PC-3 (cell line): ENCODE measurements at regions not wholly inside any gene's neighbourhood (a gene's known extent, or its start where the extent isn't known, plus 50 kb on each side); places are given as distances from the start of the nearest gene placed in this dataset.

Experiments used
- ATAC-seq: fragments of 200-7000 bp; cut with Tn5 transposase; 2 replicates; pipeline ENCODE4 v1.9.1; 2020; ENCODE audit warnings: mild to moderate bottlenecking, moderate library complexity
- BruUV-seq: library from RNA; stranded (reverse); fragments of 400-500 nt; replicated peaks from 2 replicates; lab custom pipeline; 2021; lab: Mats Ljungman, UMichigan
- CTCF ChIA-PET: fragments of 300-600 bp; sonication (Branson Sonifier 250); formaldehyde crosslinking; loops from one replicate; lab custom pipeline; 2022; ENCODE audit warnings: antibody characterized with exemption; lab: Charles Lee
- POLR2A ChIA-PET: fragments of 300-600 bp; sonication (Branson Sonifier 250); formaldehyde crosslinking; loops from one replicate; lab custom pipeline; 2022; ENCODE audit warnings: antibody characterized with exemption; ENCODE audit not compliant: unreplicated experiment; lab: Charles Lee
- DNase-seq: peaks from one replicate; pipeline ENCODE4 v3.0.0-alpha.2; 2015
- H2AFZ ChIP-seq: fragments of 300-600 bp; sonication (generic); 2 replicates; pipeline ENCODE4 v1.6.0; 2016; ENCODE audit warnings: antibody characterized with exemption, low read length
- H3F3A ChIP-seq: fragments of 300-600 bp; sonication (generic); one replicate; pipeline ENCODE4 v1.6.0; 2017; ENCODE audit warnings: antibody characterized with exemption, low read length, control low read depth, mild to moderate bottlenecking; ENCODE audit not compliant: unreplicated experiment
- H3K27ac ChIP-seq: fragments of 300-600 bp; sonication (generic); 2 replicates; pipeline ENCODE4 v1.5.1; 2016; ENCODE audit warnings: mild to moderate bottlenecking, low read length
- H3K27me3 ChIP-seq: fragments of 300-600 bp; sonication (generic); 2 replicates; pipeline ENCODE4 v1.6.1; 2016; ENCODE audit warnings: low read length, mixed read lengths
- H3K36me3 ChIP-seq: fragments of 300-600 bp; sonication (generic); 2 replicates; pipeline ENCODE4 v1.6.1; 2016; ENCODE audit warnings: low read depth, mixed run types, low read length, mixed read lengths
- H3K4me1 ChIP-seq: fragments of 300-600 bp; sonication (generic); 2 replicates; pipeline ENCODE4 v1.5.1; 2016; ENCODE audit warnings: low read length; ENCODE audit not compliant: insufficient read depth
- H3K4me2 ChIP-seq: fragments of 300-600 bp; sonication (generic); 2 replicates; pipeline ENCODE4 v1.6.0; 2016; ENCODE audit warnings: low read length
- H3K4me3 ChIP-seq: fragments of 300-600 bp; sonication (generic); 2 replicates; pipeline ENCODE4 v1.5.1; 2016; ENCODE audit warnings: mild to moderate bottlenecking, low read length, mixed read lengths
- H3K79me2 ChIP-seq: fragments of 300-600 bp; sonication (generic); 2 replicates; pipeline ENCODE4 v1.6.1; 2017; ENCODE audit warnings: low read length, mixed read lengths
- H3K9ac ChIP-seq: fragments of 300-600 bp; sonication (generic); 2 replicates; pipeline ENCODE4 v1.6.0; 2016; ENCODE audit warnings: mild to moderate bottlenecking, low read length
- H3K9me2 ChIP-seq: fragments of 300-600 bp; sonication (generic); replicated peaks from 2 replicates; pipeline ENCODE4 v1.6.1; 2016; ENCODE audit warnings: mixed run types, low read length, mixed read lengths
- H3K9me3 ChIP-seq: fragments of 300-600 bp; sonication (generic); 2 replicates; pipeline ENCODE4 v1.6.1; 2016; ENCODE audit warnings: low read length, mixed read lengths
- H4K20me1 ChIP-seq: fragments of 300-600 bp; sonication (generic); 2 replicates; pipeline ENCODE4 v1.6.1; 2016; ENCODE audit warnings: low read length, mixed read lengths
- EZH2 ChIP-seq: fragments of 300-600 bp; sonication (generic); IDR thresholded peaks from one replicate; pipeline ENCODE4 v1.6.1; 2017; ENCODE audit warnings: antibody characterized with exemption, mild to moderate bottlenecking, low read length; ENCODE audit not compliant: unreplicated experiment
- EZH2phosphoT487 ChIP-seq: fragments of 300-600 bp; sonication (generic); IDR thresholded peaks from 2 replicates; pipeline ENCODE4 v1.6.1; 2018; ENCODE audit warnings: mild to moderate bottlenecking, antibody characterized with exemption, low read length, borderline replicate concordance
- intact Hi-C: fragments of 100-400 bp; cut with micrococcal nuclease; formaldehyde crosslinking; loops from 2 replicates; pipeline ENCODE4 v1.9.0; 2023
- TF ChIP-seq, protein P1 (sequence below): fragments of 300-600 bp; sonication (generic); conservative IDR thresholded peaks from 2 replicates; pipeline ENCODE4 v1.5.1; 2017; ENCODE audit warnings: antibody characterized with exemption, low read depth, mild to moderate bottlenecking, low read length

DNA sequence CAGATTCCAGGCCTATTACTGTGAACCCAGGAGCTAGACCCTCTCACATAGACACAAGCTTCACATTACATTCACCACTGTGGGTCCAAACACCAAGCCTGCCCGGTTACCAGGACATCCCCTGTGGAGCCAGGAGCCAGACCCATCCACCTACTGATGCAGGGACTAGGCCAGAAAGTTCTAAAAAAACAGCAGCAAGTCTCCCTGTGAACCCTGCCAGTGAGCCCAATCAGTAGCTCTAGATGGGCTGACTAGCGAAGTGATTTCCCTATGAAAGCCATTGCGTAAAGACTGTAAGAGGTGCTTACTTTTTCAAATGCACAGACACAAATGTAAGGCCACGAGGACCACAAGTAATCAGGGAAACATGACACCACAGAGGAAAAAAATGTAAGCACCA, 352.3 kb downstream of the TMEM161B start:
- H3K27me3 ChIP-seq, result no peaks in the 10 kb centered on the region
- H4K20me1 ChIP-seq, result no peaks in the 10 kb centered on the region
- H3F3A ChIP-seq, result peaks cover 5% of the 10 kb centered on the region
- H3K9me3 ChIP-seq, result no peaks in the 10 kb centered on the region
- H3K27ac ChIP-seq, result no peak overlapping the region
- ATAC-seq (no peak), DNase-seq (no peak)
- no TSS peak for BruUV-seq
- H3K4me1 ChIP-seq, result peaks cover 16% of the 10 kb centered on the region
- no peak overlapping the region for H2AFZ ChIP-seq
- no peak overlapping the region for H3K9ac ChIP-seq
- POLR2A ChIA-PET, result no interaction called here
- H3K4me3 ChIP-seq, result no peak overlapping the region
- no peak overlapping the region for H3K4me2 ChIP-seq
- intact Hi-C loops, result no loop called here
- no peaks in the 10 kb centered on the region for H3K79me2 ChIP-seq
- CTCF ChIA-PET, result no interaction called here
- no peaks in the 10 kb centered on the region for H3K36me3 ChIP-seq
- no peaks in the 10 kb centered on the region for H3K9me2 ChIP-seq
- TF ChIP-seq EZH2 (no peak), EZH2phosphoT487 (no peak)
- TF ChIP-seq, protein P1, sequence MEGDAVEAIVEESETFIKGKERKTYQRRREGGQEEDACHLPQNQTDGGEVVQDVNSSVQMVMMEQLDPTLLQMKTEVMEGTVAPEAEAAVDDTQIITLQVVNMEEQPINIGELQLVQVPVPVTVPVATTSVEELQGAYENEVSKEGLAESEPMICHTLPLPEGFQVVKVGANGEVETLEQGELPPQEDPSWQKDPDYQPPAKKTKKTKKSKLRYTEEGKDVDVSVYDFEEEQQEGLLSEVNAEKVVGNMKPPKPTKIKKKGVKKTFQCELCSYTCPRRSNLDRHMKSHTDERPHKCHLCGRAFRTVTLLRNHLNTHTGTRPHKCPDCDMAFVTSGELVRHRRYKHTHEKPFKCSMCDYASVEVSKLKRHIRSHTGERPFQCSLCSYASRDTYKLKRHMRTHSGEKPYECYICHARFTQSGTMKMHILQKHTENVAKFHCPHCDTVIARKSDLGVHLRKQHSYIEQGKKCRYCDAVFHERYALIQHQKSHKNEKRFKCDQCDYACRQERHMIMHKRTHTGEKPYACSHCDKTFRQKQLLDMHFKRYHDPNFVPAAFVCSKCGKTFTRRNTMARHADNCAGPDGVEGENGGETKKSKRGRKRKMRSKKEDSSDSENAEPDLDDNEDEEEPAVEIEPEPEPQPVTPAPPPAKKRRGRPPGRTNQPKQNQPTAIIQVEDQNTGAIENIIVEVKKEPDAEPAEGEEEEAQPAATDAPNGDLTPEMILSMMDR, result no peak

DNA sequence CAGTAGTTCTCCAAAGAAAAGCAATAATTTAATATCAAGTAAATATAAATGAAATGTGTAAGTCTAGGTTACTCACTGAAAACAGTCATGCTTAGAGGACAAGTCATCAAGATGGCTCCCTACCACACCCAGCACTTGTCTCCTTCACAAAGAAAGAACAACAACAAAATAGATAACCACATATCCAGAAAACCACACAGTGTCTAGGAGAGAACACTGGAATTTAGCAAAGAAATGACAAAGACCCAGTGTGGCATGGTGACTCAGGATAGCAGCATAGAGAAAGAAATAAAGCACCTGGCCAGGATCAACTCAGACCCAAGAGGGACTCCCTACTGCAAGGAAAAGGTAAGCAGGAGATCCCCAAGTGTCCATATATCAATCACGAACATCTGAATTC, 356.2 kb downstream of the TMEM161B start:
- no peaks in the 10 kb centered on the region for H3K9me3 ChIP-seq
- no peak overlapping the region for H3K4me2 ChIP-seq
- ATAC-seq, result peak; percentile 89
- H3K79me2 ChIP-seq, result no peaks in the 10 kb centered on the region
- no peaks in the 10 kb centered on the region for H3K36me3 ChIP-seq
- H3K27me3 ChIP-seq, result no peaks in the 10 kb centered on the region
- peaks cover 5% of the 10 kb centered on the region for H3F3A ChIP-seq
- H3K4me1 ChIP-seq, result peaks cover 18% of the 10 kb centered on the region
- H2AFZ ChIP-seq, result 0 out of 2 replicates have a peak overlapping the region, but pooled peaks have one; percentile 2
- no peak overlapping the region for H3K4me3 ChIP-seq
- TF ChIP-seq, protein P1, result no peak
- TF ChIP-seq EZH2phosphoT487 (no peak), EZH2 (no peak)
- CTCF ChIA-PET, result no interaction called here
- H4K20me1 ChIP-seq, result no peaks in the 10 kb centered on the region
- H3K9ac ChIP-seq, result no peak overlapping the region
- H3K27ac ChIP-seq, result peak overlapping the region; percentile 59
- POLR2A ChIA-PET, result no interaction called here
- H3K9me2 ChIP-seq, result no peaks in the 10 kb centered on the region
- BruUV-seq, result no TSS peak
- intact Hi-C loops, result no loop called here
- DNase-seq, result peak; percentile 87

DNA sequence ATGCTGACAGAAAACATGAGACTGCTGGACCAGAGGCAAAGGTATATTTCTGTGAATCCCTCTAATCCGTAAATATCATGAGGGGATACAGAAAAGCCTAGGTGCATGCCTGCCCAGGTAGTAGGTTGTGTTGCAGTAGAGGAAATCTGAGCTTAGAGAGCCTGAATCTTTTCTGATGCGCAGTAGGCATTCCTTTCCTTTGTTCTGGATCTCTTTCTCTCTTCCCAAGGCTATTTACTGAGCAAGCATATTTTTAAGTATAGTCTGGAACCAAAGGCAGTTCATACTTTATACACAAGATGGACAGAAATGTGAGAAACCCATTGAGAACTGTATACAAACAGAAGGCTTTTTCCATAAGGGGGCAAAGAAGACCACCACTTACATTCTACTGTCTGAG, 359.3 kb downstream of the TMEM161B start:
- intact Hi-C loops, result loop anchor here (5.0 kb wide), 1 partner anchor 228 kb away; no protein-coding TSS in a partner anchor
- ChIA-PET POLR2A (no interaction called here), CTCF (interaction anchor here (1.7 kb wide), 1 partner anchor 15 kb away, joined by 3 read pairs; no protein-coding TSS in a partner anchor)
- Histone ChIP-seq H2AFZ (no peak overlapping the region), H3K9me2 (no peaks in the 10 kb centered on the region), H3K79me2 (no peaks in the 10 kb centered on the region), H4K20me1 (no peaks in the 10 kb centered on the region), H3K4me3 (no peak overlapping the region), H3K4me2 (no peak overlapping the region), H3F3A (peaks cover 5% of the 10 kb centered on the region), H3K9me3 (no peaks in the 10 kb centered on the region), H3K36me3 (no peaks in the 10 kb centered on the region), H3K4me1 (peaks cover 18% of the 10 kb centered on the region), H3K27ac (no peak overlapping the region), H3K27me3 (no peaks in the 10 kb centered on the region), H3K9ac (no peak overlapping the region)
- DNase-seq (no peak), ATAC-seq (no peak)
- no TSS peak for BruUV-seq
- no peak for TF ChIP-seq EZH2
- TF ChIP-seq, protein P1, result peak; percentile 38; the same call in 1 of the 2 replicates
